ENCODE measurements at regions not wholly inside any gene's neighbourhood (a gene's known extent, or its start where the extent isn't known, plus 50 kb on each side); places are given as distances from the start of the nearest gene placed in this dataset.

DNA sequence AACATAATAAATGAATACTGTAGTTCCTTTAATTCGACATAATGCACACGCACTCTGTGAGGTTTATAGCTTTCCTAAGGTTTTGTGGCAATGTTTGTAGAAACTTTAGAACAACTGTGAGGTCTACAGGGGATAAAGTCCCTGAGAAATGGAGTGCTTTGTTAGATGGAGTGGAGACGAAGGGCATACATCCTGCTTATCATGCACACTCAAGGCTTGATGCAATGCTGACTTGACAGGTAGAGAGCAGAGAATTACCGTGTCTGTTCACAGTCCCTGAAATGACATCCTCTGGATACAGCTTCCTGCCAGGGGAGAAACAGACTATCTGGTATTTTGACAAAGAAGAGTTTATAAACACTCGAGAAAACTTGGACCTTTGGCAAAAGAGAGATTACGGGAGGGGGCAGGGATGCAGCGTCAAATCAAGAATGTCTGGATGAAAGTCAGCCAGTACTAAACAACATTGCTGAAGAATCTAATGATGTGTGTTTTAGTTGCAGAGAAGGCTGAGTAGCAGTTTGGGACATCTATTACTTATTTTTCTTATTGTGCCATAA lies 766.9 kb upstream of the ZEB2 start:
- Histone ChIP-seq H3K27me3 (ENCODE audit: control insufficient read depth, insufficient read depth, low read length) (no peaks in the 10 kb centered on the region), H3K4me3 (ENCODE audit: low read depth in 2 of 2, low read length in 2 of 2) (no peak overlapping the region), H3K36me3 (ENCODE audit: control insufficient read depth, insufficient read depth, low read length) (no peaks in the 10 kb centered on the region), H3K4me1 (ENCODE audit: control insufficient read depth, insufficient read depth, low read length) (no peaks in the 10 kb centered on the region), H3K27ac (ENCODE audit: low read length) (no peak overlapping the region), H3K9me3 (ENCODE audit: control insufficient read depth, insufficient read depth, low read depth, low read length) (no peaks in the 10 kb centered on the region)
- BruUV-seq (replicated peaks) = no TSS peak
- no peak for TF ChIP-seq POLR2AphosphoS5 (IDR thresholded peaks at IDR 0.05; ENCODE audit: low read depth, low read length)
- TF ChIP-seq, protein P1, sequence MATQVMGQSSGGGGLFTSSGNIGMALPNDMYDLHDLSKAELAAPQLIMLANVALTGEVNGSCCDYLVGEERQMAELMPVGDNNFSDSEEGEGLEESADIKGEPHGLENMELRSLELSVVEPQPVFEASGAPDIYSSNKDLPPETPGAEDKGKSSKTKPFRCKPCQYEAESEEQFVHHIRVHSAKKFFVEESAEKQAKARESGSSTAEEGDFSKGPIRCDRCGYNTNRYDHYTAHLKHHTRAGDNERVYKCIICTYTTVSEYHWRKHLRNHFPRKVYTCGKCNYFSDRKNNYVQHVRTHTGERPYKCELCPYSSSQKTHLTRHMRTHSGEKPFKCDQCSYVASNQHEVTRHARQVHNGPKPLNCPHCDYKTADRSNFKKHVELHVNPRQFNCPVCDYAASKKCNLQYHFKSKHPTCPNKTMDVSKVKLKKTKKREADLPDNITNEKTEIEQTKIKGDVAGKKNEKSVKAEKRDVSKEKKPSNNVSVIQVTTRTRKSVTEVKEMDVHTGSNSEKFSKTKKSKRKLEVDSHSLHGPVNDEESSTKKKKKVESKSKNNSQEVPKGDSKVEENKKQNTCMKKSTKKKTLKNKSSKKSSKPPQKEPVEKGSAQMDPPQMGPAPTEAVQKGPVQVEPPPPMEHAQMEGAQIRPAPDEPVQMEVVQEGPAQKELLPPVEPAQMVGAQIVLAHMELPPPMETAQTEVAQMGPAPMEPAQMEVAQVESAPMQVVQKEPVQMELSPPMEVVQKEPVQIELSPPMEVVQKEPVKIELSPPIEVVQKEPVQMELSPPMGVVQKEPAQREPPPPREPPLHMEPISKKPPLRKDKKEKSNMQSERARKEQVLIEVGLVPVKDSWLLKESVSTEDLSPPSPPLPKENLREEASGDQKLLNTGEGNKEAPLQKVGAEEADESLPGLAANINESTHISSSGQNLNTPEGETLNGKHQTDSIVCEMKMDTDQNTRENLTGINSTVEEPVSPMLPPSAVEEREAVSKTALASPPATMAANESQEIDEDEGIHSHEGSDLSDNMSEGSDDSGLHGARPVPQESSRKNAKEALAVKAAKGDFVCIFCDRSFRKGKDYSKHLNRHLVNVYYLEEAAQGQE (IDR thresholded peaks at IDR 0.05; ENCODE audit: insufficient read depth in 1 of 2, low read depth in 2 of 2, low read length in 1 of 2) = no peak
- no peak for TF ChIP-seq CTCF (IDR thresholded peaks at IDR 0.05)
- TF ChIP-seq TCF7L2 (IDR thresholded peaks at IDR 0.05; ENCODE audit: low read depth, low read length) = no peak
- no peak for TF ChIP-seq SIN3A (IDR thresholded peaks at IDR 0.05; ENCODE audit: borderline replicate concordance, insufficient read depth, low read depth, low read length)
- in situ Hi-C loops (cut with HindIII; ENCODE audit: low pct_unique_long_range_greater_than_20kb, low sequenced_read_pairs) = no loop called here
- POLR2A ChIA-PET = no interaction called here
- CTCF ChIA-PET = no interaction called here
- DNase-seq (ENCODE audit: low read depth, low spot score) = no peak
- intact Hi-C loops (cut with micrococcal nuclease; ENCODE audit: unreplicated experiment) = no loop called here
- no peak for ATAC-seq

- POLR2A ChIA-PET = no interaction called here
- no peak for DNase-seq (ENCODE audit: low read depth, low spot score)
Observed at GRCh38 chr2:145284551-145284950, 764.6 kb upstream of the ZEB2 start.

More at GRCh38 chr2:145284551-145284950, 764.6 kb upstream of the ZEB2 start:
- Histone ChIP-seq H3K27me3 (ENCODE audit: control insufficient read depth, insufficient read depth, low read length) (no peaks in the 10 kb centered on the region), H3K36me3 (ENCODE audit: control insufficient read depth, insufficient read depth, low read length) (no peaks in the 10 kb centered on the region), H3K27ac (ENCODE audit: low read length) (no peak overlapping the region), H3K4me1 (ENCODE audit: control insufficient read depth, insufficient read depth, low read length) (no peaks in the 10 kb centered on the region), H3K9me3 (ENCODE audit: control insufficient read depth, insufficient read depth, low read depth, low read length) (no peaks in the 10 kb centered on the region), H3K4me3 (ENCODE audit: low read depth in 2 of 2, low read length in 2 of 2) (no peak overlapping the region)
- TF ChIP-seq, protein P1 (IDR thresholded peaks at IDR 0.05; ENCODE audit: insufficient read depth in 1 of 2, low read depth in 2 of 2, low read length in 1 of 2) = no peak
- in situ Hi-C loops (cut with HindIII; ENCODE audit: low pct_unique_long_range_greater_than_20kb, low sequenced_read_pairs) = no loop called here
- ATAC-seq = no peak
- CTCF ChIA-PET = no interaction called here
- no TSS peak for BruUV-seq (replicated peaks)
- intact Hi-C loops (cut with micrococcal nuclease; ENCODE audit: unreplicated experiment) = no loop called here
